VCaP (cell line): ENCODE measurements at regions not wholly inside any gene's neighbourhood (a gene's known extent, or its start where the extent isn't known, plus 50 kb on each side); places are given as distances from the start of the nearest gene placed in this dataset.

Experiments used
- H3K27ac ChIP-seq: fragments of 450-650 bp; 2 replicates; pipeline ENCODE4 v1.5.1; 2017
- TF ChIP-seq, protein P1 (sequence below): fragments of 450-650 bp; conservative IDR thresholded peaks from 2 replicates; pipeline ENCODE4 v1.5.1; 2017; ENCODE audit warnings: mild to moderate bottlenecking, moderate library complexity

DNA sequence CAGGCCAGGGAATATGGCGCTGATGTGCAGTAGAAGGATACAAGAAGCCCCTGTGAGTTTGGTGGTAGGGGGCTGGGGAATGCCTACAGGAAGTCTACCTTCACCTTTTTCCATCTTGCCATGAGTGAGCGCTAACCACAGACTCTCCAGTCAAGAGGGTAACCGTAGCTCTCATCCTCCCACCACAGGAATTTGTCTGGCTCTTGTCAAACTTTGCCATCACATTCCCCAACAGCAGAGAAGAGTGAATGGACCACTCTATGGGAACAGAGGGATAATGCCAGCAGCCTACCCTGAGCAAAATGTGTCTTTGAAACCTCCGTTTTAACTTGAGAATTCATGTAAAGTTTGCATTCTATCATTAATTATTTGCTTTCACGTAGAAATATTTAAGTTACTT is 168.3 kb downstream of the NRP2 start:
- H3K27ac ChIP-seq: no peak overlapping the region
- TF ChIP-seq, protein P1, sequence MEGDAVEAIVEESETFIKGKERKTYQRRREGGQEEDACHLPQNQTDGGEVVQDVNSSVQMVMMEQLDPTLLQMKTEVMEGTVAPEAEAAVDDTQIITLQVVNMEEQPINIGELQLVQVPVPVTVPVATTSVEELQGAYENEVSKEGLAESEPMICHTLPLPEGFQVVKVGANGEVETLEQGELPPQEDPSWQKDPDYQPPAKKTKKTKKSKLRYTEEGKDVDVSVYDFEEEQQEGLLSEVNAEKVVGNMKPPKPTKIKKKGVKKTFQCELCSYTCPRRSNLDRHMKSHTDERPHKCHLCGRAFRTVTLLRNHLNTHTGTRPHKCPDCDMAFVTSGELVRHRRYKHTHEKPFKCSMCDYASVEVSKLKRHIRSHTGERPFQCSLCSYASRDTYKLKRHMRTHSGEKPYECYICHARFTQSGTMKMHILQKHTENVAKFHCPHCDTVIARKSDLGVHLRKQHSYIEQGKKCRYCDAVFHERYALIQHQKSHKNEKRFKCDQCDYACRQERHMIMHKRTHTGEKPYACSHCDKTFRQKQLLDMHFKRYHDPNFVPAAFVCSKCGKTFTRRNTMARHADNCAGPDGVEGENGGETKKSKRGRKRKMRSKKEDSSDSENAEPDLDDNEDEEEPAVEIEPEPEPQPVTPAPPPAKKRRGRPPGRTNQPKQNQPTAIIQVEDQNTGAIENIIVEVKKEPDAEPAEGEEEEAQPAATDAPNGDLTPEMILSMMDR: no peak

DNA sequence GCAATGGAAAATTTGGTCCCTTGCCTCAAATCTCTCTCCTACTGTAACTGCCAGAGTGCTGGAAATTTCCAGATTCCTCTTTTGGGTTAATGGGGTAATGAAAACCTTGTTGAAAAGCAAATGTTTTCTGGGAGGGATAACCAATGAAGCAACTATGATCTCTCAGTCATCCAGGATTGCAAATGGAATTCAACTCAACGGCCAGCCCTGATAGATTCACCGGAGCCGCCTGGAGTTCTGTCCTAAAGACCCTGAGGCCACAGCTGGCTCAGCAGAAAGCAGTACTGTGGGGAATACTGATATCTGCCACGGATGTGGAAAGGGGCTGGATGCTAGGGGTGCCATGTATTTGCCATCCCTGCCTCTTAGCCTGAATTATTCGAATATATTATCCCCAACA is 167.8 kb downstream of the NRP2 start:
- TF ChIP-seq, protein P1: no peak

DNA sequence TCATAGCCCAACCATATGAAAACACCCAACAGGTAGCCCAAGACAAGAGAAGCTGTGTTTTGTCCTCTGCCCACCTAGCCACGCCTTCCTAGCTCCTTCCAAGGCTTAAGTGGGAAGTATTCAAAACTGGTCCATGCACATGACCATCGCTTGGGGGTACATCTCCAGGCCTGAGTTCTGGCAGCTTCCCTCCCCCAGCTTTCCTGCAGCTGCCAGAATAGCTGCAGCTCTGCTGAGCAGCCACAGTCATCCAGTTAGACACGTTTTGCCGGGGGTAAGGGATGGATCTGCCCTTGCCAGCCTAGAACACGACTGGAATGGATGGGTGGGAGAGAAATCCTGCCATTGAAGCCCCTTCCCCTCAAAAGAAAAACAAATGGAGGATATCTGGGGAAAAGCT is 166.8 kb downstream of the NRP2 start:
- TF ChIP-seq, protein P1: no peak
- H3K27ac ChIP-seq: no peak overlapping the region

More for the DNA sequence above, 167.8 kb downstream of the NRP2 start:
- no peak overlapping the region for H3K27ac ChIP-seq

DNA sequence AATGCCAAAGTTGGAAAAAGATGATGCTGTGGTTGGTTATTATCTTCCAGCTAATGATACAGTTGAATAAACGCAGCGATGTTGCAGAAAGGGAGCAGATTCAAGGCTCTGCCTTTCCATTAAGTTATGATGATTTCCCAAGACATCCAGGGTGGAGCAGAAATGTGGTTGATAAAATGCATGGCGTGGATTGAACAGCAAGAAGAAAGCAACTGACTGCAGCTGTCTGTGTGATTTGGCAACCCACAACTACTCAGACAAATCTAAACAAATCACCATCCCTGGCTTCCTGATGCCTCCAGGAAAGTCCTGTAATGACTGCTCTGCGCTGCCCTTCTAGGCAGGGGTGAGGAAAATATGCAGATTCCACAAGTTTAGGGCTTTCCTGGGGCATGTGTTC is 166.3 kb downstream of the NRP2 start:
- TF ChIP-seq, protein P1: no peak
- no peak overlapping the region for H3K27ac ChIP-seq
